Breast epithelium (tissue), 4 donors: ENCODE measurements at regions not wholly inside any gene's neighbourhood (a gene's known extent, or its start where the extent isn't known, plus 50 kb on each side); places are given as distances from the start of the nearest gene placed in this dataset.

Experiments used
- DNase-seq, 2 donors: peaks; one replicate each; pipeline ENCODE4 v3.0.0-alpha.2; 2019; ENCODE audit warnings: low spot score in 2 of 2
- H3K27ac ChIP-seq, 2 donors: fragments of 200-600 bp; sonication (generic) in 1 of 2; one replicate each; pipeline ENCODE4 v1.5.1; 2016 to 2019; ENCODE audit warnings: mild to moderate bottlenecking in 1 of 2
- H3K27me3 ChIP-seq, 2 donors: fragments of 200-600 bp; sonication (generic) in 1 of 2; one replicate each; pipeline versions ENCODE4 v1.5.1 to v1.6.0; 2017 to 2019; ENCODE audit warnings: control low read depth in 1 of 2, mild to moderate bottlenecking in 1 of 2
- H3K36me3 ChIP-seq: fragments of 200-600 bp; one replicate; pipeline ENCODE4 v1.5.1; 2019
- H3K4me1 ChIP-seq, 2 donors: fragments of 200-600 bp; sonication (generic); one replicate each; pipeline ENCODE4 v1.5.1; 2016 to 2019; ENCODE audit warnings: control low read depth in 1 of 2
- H3K4me3 ChIP-seq, 3 donors: fragments of 200-600 bp; sonication (generic); 1 replicate in 2 of 3; 2 replicates in 1 of 3; pipeline ENCODE4 v1.5.1; 2016 to 2019; ENCODE audit warnings: mild to moderate bottlenecking in 3 of 3, moderate library complexity in 2 of 3
- H3K9me3 ChIP-seq, 2 donors: fragments of 200-600 bp; sonication (generic) in 1 of 2; one replicate each; pipeline ENCODE4 v1.5.1; 2016 to 2019; ENCODE audit warnings: control low read depth in 1 of 2
- CTCF ChIP-seq, 3 donors: fragments of 450-650 bp; IDR thresholded peaks; one replicate each; pipeline ENCODE4 v1.5.1; 2016 to 2017; ENCODE audit warnings: antibody characterized with exemption in 3 of 3, mild to moderate bottlenecking in 3 of 3, moderate library complexity in 3 of 3
- POLR2A ChIP-seq: fragments of 450-650 bp; IDR thresholded peaks from one replicate; pipeline ENCODE4 v1.6.1; 2016; ENCODE audit warnings: antibody characterized with exemption, mild to moderate bottlenecking, moderate library complexity
- POLR2AphosphoS5 ChIP-seq, 3 donors: sonication (generic); formaldehyde crosslinking; IDR thresholded peaks; one replicate each; pipeline ENCODE4 v1.6.1; 2017; ENCODE audit warnings: antibody characterized with exemption in 3 of 3
- intact Hi-C: fragments of 100-400 bp; cut with DNase I; formaldehyde crosslinking; loops from one replicate; pipeline ENCODE4 v1.15.1; 2023; ENCODE audit warnings: low total_unique reads

- no peak for DNase-seq
- intact Hi-C loops = no loop called here
- TF ChIP-seq CTCF (IDR thresholded peaks at IDR 0.05) (no peak), POLR2A (no peak), POLR2AphosphoS5 (IDR thresholded peaks at IDR 0.05) (no peak)
Observed at GRCh38 chr3:151976211-151977050, 103.0 kb downstream of the SUCNR1 start.

GRCh38 chr3:151979906-151980305 lies 106.5 kb downstream of the SUCNR1 start:
- Histone ChIP-seq H3K27me3 (no peaks in the 10 kb centered on the region), H3K27ac (no peak overlapping the region), H3K4me3 (no peak overlapping the region), H3K36me3 (no peaks in the 10 kb centered on the region), H3K4me1 (no peaks in the 10 kb centered on the region), H3K9me3 (no peaks in the 10 kb centered on the region)
- no peak for TF ChIP-seq POLR2AphosphoS5 (IDR thresholded peaks at IDR 0.05)
- TF ChIP-seq POLR2A = no peak
- TF ChIP-seq CTCF (IDR thresholded peaks at IDR 0.05) = no peak
- intact Hi-C loops = no loop called here
- no peak for DNase-seq

More at GRCh38 chr3:151976211-151977050, 103.0 kb downstream of the SUCNR1 start:
- Histone ChIP-seq H3K27ac (peak overlapping the region; percentile 14 to 21), H3K27me3 (no peaks in the 10 kb centered on the region), H3K9me3 (no peaks in the 10 kb centered on the region), H3K4me1 (no peaks in the 10 kb centered on the region), H3K36me3 (no peaks in the 10 kb centered on the region), H3K4me3 (no peak overlapping the region)

GRCh38 chr3:151983538-151983937 lies 110.1 kb downstream of the SUCNR1 start:
- TF ChIP-seq POLR2A (no peak), POLR2AphosphoS5 (IDR thresholded peaks at IDR 0.05) (no peak), CTCF (IDR thresholded peaks at IDR 0.05) (no peak)
- H3K4me1 ChIP-seq = no peaks in the 10 kb centered on the region
- H3K4me3 ChIP-seq = no peak overlapping the region
- no peaks in the 10 kb centered on the region for H3K9me3 ChIP-seq
- H3K27ac ChIP-seq = no peak overlapping the region
- intact Hi-C loops = no loop called here
- H3K36me3 ChIP-seq = no peaks in the 10 kb centered on the region
- DNase-seq = no peak
- H3K27me3 ChIP-seq = no peaks in the 10 kb centered on the region

- Histone ChIP-seq H3K27ac (no peak overlapping the region), H3K4me3 (no peak overlapping the region), H3K4me1 (no peaks in the 10 kb centered on the region), H3K27me3 (no peaks in the 10 kb centered on the region), H3K36me3 (no peaks in the 10 kb centered on the region), H3K9me3 (no peaks in the 10 kb centered on the region)
- TF ChIP-seq POLR2AphosphoS5 (IDR thresholded peaks at IDR 0.05) = no peak
- TF ChIP-seq CTCF (IDR thresholded peaks at IDR 0.05) = no peak
- TF ChIP-seq POLR2A = no peak
- intact Hi-C loops = no loop called here
- DNase-seq = no peak
Observed at GRCh38 chr3:151985787-151986430, 112.5 kb downstream of the SUCNR1 start.

- TF ChIP-seq POLR2A (no peak), CTCF (IDR thresholded peaks at IDR 0.05) (no peak), POLR2AphosphoS5 (IDR thresholded peaks at IDR 0.05) (no peak)
- intact Hi-C loops = no loop called here
Observed at GRCh38 chr3:151987893-151988292, 114.5 kb downstream of the SUCNR1 start.

More at GRCh38 chr3:151987893-151988292, 114.5 kb downstream of the SUCNR1 start:
- DNase-seq = no peak
- H3K9me3 ChIP-seq = no peaks in the 10 kb centered on the region
- H3K4me1 ChIP-seq = no peaks in the 10 kb centered on the region
- H3K27ac ChIP-seq = no peak overlapping the region
- no peaks in the 10 kb centered on the region for H3K27me3 ChIP-seq
- no peaks in the 10 kb centered on the region for H3K36me3 ChIP-seq
- no peak overlapping the region for H3K4me3 ChIP-seq
